ENCODE measurements at regions not wholly inside any gene's neighbourhood (a gene's known extent, or its start where the extent isn't known, plus 50 kb on each side); places are given as distances from the start of the nearest gene placed in this dataset.

GRCh38 chr18:76264198-76264875 lies 230.7 kb downstream of the ZNF516 start:
- TF ChIP-seq, protein P1, sequence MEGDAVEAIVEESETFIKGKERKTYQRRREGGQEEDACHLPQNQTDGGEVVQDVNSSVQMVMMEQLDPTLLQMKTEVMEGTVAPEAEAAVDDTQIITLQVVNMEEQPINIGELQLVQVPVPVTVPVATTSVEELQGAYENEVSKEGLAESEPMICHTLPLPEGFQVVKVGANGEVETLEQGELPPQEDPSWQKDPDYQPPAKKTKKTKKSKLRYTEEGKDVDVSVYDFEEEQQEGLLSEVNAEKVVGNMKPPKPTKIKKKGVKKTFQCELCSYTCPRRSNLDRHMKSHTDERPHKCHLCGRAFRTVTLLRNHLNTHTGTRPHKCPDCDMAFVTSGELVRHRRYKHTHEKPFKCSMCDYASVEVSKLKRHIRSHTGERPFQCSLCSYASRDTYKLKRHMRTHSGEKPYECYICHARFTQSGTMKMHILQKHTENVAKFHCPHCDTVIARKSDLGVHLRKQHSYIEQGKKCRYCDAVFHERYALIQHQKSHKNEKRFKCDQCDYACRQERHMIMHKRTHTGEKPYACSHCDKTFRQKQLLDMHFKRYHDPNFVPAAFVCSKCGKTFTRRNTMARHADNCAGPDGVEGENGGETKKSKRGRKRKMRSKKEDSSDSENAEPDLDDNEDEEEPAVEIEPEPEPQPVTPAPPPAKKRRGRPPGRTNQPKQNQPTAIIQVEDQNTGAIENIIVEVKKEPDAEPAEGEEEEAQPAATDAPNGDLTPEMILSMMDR (conservative IDR thresholded peaks at IDR 0.05; ENCODE audit: low read depth, low read length), result no peak
- DNase-seq (ENCODE audit: low read depth), result no peak
- no peak overlapping the region for H3K4me3 ChIP-seq (ENCODE audit: low read length)

- TF ChIP-seq, protein P1 (conservative IDR thresholded peaks at IDR 0.05; ENCODE audit: low read depth, low read length), result no peak
- DNase-seq (ENCODE audit: low read depth), result no peak
- H3K4me3 ChIP-seq (ENCODE audit: low read length), result no peak overlapping the region
Observed at GRCh38 chr18:76263046-76264005, 231.7 kb downstream of the ZNF516 start.

DNA sequence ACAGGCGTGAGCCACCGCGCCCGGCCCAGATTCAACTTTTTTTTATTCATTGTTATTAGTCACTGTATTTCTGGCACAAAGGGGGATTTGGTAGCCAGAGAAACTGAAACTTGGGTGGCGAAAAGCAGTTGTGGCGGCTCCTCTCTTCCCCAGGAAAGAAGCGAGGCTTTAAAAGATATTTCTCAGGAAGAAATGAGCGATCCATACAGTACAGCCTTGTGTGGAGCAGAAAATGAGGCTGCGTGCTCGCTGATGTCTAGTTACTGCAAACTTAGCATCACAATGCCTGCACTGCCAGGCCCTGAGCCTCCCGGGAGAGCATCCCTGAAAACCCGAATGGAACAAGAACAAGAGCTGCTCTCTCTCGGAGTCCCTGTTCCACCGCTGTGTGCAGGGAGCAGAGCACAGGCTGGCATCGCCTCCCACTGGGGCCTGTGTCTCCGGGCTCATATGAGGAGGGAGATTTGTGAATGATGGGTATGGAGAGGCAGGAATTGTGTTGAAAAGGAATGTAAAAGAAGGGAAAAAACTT lies 234.0 kb downstream of the ZNF516 start:
- TF ChIP-seq, protein P1 (conservative IDR thresholded peaks at IDR 0.05; ENCODE audit: low read depth, low read length), result no peak
- DNase-seq (ENCODE audit: low read depth), result no peak
- H3K4me3 ChIP-seq (ENCODE audit: low read length), result no peak overlapping the region

GRCh38 chr18:76259711-76260110 lies 235.3 kb downstream of the ZNF516 start:
- TF ChIP-seq, protein P1 (conservative IDR thresholded peaks at IDR 0.05; ENCODE audit: low read depth, low read length), result no peak
- DNase-seq (ENCODE audit: low read depth), result no peak
- no peak overlapping the region for H3K4me3 ChIP-seq (ENCODE audit: low read length)

GRCh38 chr18:76259096-76259495 lies 235.9 kb downstream of the ZNF516 start:
- no peak overlapping the region for H3K4me3 ChIP-seq (ENCODE audit: low read length)
- TF ChIP-seq, protein P1 (conservative IDR thresholded peaks at IDR 0.05; ENCODE audit: low read depth, low read length), result no peak
- DNase-seq (ENCODE audit: low read depth), result no peak

GRCh38 chr18:76258209-76258608 lies 236.8 kb downstream of the ZNF516 start:
- TF ChIP-seq, protein P1 (conservative IDR thresholded peaks at IDR 0.05; ENCODE audit: low read depth, low read length), result no peak
- no peak for DNase-seq (ENCODE audit: low read depth)
- H3K4me3 ChIP-seq (ENCODE audit: low read length), result no peak overlapping the region

Data from retinal pigment epithelial cell (primary cell).